NCI-H524 (cell line): ENCODE measurements at regions not wholly inside any gene's neighbourhood (a gene's known extent, or its start where the extent isn't known, plus 50 kb on each side); places are given as distances from the start of the nearest gene placed in this dataset.
"Not testable (repeated sequence)": the region's sequence is repeated elsewhere in the genome, so short reads cannot be mapped to it uniquely, and the experiment has no call there.

Experiments
- DNase-seq, 2 experiments: peaks; one replicate each; lab custom pipeline; 2025; lab: John Stamatoyannopoulos, UW

DNA sequence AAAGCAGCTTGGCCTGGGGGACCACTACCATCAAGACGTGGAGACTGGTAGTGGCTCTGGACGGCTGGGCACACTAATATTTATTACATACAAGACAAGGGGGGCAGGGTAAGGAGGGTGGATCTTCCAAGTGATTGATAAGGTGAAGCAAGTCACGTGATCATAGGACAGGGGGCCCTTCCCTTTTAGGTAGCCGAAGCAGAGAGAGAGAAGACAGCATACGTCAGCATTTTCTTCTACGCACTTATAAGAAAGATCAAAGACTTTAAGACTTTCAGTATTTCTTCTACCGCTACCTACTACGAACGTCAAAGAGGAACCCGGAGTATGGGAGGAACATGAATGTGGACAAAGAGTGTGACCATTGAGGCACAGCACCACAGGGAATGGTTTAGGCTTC, 307.9 kb downstream of the RPIA start:
- DNase-seq, result no peak

DNA sequence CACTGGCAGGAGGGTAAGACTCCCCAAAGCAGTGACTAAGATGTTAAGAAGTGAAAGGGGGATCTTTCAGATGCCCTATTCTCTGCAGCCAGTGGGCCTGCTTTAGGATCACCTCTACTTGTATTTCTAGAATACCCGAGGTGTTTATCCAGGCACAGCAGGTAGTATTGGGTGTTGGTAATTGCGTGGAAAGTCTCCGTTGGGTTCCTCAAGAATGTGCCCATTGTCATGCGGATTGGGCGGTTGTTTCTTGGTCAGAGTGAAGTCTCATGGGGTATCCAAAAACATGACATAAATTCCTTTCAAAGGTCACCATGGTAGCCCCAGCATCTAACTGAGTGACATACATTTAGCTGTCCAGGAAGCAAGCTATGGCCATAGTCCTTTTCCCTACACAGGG, 308.8 kb downstream of the RPIA start:
- DNase-seq, result no peak

DNA sequence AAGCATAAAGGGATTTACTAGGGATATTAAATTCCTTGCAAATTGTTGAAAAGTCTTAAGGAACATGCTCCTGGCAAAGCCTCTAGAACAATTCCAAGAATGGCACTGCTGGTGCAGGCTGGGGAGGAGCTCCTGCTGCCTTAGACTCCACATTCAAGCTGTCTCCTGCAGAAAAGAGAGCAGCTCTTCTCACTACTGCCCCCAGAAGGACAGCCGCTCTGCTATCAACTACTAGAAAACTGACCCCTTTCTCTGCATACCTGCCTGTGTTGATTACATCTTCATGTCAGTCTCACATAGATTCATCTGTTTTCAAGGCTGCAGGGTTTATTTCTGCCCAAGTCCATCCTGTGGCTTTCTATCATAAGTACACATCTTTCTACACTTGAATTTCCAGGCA, 312.8 kb downstream of the RPIA start:
- not testable (repeated sequence) for DNase-seq

DNA sequence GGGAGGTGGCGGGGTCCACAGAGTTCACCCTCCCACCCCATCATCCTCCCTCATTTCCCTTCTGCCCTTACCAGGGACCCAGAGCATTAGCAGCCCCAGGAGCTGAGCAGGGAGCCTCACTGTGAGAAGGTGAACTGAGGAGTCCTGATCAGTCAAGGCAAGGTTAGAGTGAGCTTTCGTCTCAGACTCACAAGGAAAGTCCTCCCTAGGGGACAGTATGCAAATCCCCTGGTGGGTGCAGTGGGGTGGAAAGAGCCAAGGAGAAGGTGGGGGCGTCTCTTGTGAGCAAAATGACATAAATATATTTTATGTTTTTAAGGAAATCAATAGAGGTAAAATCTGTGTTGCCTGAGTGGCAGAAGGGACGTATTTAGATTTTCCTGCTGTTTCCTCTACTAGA, 329.1 kb downstream of the RPIA start:
- DNase-seq, result not testable (repeated sequence)

DNA sequence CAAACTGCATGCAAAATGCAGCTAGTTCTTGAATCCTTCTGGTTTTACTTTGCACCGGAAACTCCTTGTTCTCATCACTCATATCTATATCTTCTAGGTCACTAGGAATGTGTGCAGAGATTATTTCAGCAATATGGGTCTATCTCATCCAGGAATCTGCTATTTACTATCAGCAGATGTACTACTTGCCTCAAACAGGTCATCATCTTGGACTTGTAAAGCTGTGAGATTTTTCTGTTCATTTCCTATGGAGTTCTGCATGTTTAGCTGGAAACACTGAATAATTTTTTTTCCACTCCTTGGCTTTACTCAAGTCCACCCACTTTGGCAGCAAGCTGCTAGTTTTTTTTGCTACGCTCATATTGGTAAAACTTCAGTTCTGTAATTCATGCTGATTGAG, 334.8 kb downstream of the RPIA start:
- DNase-seq, result not testable (repeated sequence)

DNA sequence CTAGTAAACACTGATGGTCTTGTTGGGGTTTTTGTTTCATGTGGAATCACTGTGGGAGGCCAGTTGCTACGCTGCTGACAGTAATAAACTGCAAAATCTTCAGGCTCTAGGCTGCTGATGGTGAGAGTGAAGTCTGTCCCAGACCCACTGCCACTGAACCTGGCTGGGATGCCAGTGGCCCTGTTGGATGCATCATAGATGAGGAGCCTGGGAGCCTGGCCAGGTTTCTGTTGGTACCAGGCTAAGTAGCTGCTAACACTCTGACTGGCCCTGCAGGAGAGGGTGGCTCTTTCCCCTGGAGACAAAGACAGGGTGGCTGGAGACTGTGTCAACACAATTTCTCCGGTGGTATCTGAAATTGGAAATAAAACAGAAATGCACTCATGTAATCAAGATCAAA, 335.6 kb downstream of the RPIA start:
- DNase-seq, result not testable (repeated sequence)

DNA sequence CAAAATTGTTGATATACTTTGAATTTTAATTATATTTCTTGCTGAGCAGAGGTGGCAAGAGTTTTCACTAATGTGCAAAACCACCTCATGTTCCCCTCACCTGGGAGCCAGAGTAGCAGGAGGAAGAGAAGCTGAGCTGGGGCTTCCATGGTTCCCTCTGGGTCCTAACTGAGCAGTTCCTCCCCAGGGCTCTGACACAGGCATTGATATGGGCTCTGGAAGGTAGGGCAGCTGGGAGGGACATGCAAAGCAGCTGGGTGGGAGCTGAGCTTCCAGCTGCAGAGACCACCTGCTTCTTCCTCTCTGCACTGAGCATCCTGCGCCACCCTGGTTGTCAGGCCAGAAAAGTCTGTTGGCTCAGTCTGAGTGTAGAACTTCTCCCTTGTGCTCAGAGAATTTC, 336.1 kb downstream of the RPIA start:
- not testable (repeated sequence) for DNase-seq

DNA sequence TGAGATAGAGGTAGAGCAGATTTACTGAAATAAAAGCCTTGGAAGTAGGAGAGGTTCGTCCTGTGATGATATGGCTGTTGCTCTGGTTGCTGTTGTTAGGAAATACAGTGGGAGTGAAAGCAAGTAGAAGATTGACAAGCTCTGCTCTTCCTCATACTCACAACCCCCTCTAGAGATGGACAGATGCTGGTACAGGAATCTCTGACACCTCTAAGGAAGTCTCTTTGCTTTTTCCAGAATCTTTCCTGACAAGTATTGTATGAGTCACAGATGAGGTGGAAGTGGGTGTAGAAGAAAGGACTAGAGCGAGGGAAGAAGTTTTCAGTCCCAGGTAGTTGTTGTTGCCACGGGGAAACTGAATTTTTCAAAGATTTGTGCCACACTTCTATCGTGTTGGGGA, 337.8 kb downstream of the RPIA start:
- DNase-seq, result not testable (repeated sequence)

DNA sequence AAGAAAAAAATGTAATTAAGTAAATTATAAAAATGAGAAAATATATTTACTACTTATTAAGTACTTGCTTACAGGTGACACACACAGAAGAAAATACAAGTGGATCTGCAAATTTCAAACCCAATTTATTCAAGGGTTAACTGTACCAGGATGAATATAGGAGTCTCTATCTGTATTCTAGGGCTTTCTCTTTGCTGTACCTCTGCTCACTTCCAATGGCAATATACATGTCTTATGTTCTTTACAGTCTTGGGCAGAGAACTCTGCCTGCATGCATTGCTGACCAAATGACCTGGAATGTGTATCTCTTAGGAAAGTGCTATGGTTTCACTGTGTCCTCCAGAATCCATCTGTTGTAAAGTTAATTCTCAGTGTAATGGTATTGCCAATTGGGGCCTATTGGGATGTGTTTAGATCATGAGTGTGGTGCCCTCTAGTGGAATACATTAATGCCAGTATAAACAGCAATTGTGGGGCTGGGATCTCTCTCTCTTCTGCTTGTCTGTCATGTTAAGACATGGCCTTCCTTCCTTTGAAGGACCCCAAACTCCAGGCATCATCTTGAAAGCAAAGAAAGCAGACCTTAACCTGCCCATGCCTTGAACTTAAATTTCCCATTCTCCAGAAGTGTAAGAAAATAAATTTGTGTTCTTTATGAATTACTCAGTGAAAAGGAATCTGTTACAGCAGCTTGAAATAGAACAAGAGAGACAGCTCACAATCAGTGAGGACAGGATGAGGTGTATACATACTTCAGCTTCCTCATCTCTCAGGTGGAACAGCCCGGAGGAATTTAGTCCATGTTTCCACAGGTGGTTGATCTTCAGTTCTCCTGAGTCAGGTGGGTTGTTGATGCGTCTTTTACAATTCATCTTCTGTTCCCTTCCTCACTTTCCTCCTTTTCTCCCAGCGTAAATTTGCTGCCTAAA, 356.9 kb downstream of the RPIA start:
- peak in 1 of 2 experiments; percentile 32 for DNase-seq

DNA sequence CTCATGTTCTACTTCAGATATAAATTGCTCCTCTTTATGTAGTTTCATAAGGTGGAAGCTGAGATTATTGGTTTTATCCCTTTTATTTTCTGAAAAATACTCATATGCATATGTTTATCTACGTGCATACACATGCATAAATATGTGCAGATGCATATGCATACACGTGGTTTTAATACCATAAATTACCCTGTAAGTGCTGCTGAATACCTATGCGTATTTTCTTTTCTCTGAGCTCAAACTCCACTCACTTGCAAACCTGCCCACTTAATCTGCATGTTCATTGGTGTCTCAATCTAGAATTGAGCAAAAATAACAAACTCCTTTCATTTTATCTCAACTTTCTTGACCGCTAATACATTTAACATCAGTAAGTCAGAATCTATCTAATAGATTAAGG, 367.1 kb downstream of the RPIA start:
- not testable (repeated sequence) for DNase-seq

DNA sequence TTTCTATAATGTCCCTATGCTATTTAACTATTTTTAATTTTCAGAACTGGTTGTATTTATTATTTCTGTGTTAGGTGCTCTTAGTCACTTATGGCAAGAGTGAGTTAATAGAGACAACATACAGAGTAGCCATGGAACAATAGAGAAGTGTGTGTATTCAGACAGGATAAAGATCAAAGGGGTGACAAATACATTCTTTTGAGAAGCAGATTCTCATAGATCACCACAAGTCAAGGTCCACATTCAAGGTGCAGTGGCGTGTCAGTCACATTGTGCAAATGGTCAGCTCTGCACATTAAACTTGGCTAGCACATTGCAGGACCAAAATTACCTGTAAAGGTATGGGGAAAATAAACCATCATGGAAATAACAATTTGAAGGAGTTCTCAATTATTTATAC, 369.7 kb downstream of the RPIA start:
- not testable (repeated sequence) for DNase-seq

DNA sequence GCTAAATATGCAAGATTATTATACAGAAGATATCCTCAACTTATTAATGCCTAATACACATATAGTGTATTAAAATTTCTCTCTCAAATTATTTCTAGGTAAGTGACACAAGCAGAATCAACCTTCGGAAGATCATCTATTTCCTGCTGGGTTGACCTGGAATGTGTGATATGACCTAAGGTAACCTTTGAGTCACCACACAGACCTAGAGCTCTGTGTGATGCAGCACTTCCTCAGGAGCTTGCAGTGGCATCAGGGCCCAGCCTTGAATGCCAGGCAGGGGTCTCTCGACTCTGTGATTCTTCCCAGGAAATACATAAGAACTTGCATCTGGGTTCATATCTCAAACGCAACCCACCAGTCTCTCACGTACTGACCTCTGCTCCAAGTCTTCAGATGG, 385.3 kb downstream of the RPIA start:
- DNase-seq, result not testable (repeated sequence)

DNA sequence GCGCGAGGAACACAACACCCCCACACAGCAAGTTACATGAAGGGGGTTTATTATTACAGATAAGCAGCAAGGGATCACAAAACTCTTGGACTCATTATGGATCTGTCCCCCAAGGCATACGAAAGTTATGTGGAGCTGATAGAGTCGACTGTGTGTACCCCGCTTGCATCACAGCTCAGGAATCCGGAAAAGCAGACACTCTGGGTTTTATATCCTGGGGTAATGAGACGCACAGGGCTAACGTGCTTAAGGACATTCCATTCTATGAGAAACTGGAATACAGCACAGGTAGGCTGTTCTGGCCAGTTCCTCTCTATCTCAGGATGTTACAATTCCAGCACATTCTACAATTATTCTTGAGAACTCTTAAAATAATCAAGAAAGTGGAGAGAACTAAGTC, 401.4 kb downstream of the RPIA start:
- not testable (repeated sequence) for DNase-seq

DNA sequence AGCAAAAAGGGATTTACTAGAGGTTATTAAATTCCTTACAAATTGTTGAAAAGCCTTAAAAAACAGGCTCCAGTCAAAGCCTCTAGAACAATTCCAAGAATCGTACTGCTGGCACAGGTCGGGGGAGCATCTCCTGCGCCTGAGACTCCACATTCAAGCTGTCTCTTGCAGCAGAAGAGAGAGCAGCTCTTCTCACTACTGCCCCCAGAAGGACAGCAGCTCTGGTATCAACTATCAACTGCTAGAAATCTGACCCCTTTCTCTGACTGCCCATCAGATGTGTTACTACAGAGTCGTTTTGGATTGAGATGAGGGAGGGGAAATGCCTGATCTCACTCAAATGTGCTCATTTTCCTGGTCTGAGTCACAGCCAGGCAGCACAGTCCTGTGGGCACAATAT, 403.6 kb downstream of the RPIA start:
- DNase-seq, result not testable (repeated sequence)

DNA sequence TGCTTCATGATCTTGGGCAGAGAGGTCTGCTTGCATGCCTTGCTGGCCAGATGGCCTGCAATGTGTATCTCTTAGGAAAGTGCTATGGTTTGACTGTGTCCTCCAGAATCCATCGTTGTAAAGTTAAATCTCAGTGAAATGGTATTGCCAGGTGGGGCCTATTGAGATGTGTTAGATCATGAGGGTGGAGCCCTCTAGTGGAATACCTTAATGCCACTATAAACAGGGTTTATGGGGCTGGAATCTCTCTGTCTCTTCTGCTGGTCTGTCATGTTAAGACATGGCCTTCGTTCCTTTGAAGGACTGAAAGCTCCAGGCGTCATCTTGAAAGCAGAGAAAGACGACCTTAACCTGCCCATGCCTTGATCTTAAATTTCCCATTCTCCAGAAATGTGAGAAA, 411.1 kb downstream of the RPIA start:
- DNase-seq, result not testable (repeated sequence)

DNA sequence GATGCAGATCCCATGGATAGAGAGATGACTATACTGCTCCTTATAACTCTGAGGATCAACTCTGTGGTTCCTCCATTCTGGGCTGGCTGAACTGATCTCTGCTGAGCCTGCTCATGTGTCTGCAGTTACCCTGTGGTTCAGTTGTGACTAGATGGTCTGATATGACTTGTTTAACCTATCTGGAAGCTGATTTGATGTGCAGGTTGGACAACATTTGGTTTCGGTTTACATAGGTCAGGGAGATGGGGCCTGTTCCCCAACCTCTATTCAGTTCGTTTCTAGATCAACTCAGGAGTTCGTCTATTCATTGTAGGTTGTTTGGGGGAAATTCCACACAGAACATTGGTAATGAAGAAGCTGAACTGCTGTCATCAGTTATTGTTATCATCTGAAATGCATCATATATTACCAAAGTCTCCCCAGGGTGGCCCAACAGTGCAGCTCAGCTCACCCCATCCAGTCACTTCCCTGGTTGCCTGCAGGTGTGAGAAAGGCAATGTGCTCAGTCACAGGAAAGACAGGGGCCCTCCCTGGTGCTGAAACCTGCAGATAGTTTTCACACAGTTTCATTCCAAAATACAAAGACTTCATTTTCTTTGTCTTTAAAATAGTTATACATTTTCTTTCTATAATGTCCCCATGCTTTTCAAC, 415.0 kb downstream of the RPIA start:
- not testable (repeated sequence) for DNase-seq

DNA sequence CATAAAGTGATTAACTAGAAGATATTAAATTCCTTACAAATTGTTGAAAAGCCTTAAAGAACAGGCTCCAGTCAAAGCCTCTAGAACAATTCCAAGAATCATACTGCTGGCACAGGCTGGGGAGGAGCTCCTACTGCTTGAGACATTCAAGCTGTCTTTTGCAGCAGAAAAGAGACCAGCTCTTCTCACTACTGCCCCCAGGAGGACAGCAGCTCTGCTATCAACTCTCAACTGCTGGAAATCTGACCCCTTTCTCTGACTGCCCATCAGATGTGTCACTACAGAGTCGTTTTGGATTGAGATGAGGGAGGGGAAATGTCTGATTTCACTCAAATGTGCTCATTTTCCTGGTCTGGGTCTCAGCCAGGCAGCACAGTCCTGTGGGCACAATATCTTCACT, 421.0 kb downstream of the RPIA start:
- not testable (repeated sequence) for DNase-seq

DNA sequence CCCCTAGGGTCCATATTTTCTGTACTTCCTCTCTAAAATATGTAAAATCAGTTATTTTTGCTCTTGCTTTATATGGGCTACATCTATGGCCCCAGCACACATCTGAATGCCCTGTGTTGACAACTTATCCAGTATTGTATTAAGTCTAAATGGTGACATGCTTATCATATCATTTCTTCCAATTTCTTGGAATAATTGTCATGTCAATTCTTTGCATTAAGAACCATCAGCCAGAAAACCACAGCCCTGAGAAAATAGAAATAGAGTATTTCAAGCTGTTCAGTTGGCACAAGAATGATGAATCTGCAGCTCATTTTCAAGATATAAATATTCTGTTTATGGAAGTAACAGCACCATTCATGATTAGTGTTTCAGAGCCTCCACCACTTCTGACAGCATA, 421.8 kb downstream of the RPIA start:
- DNase-seq, result not testable (repeated sequence)

DNA sequence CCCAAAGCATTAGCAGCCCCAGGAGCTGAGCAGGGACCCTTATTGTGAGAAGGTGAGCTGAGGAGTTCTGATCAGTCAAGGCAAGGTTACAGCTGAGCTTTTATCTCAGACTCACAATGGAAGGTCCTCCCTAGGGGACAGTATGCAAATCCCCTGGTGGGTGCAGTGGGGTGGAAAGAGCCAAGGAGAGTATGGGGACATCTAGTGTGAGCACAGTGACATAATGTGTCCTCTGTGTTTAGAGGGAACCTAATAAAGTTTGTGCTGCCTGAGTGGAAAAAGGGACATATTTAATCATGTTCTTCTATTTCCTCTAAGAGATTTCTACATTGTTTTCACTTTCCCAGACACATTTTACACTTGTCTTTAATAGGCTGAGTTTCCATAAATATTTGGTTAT, 438.0 kb downstream of the RPIA start:
- not testable (repeated sequence) for DNase-seq

DNA sequence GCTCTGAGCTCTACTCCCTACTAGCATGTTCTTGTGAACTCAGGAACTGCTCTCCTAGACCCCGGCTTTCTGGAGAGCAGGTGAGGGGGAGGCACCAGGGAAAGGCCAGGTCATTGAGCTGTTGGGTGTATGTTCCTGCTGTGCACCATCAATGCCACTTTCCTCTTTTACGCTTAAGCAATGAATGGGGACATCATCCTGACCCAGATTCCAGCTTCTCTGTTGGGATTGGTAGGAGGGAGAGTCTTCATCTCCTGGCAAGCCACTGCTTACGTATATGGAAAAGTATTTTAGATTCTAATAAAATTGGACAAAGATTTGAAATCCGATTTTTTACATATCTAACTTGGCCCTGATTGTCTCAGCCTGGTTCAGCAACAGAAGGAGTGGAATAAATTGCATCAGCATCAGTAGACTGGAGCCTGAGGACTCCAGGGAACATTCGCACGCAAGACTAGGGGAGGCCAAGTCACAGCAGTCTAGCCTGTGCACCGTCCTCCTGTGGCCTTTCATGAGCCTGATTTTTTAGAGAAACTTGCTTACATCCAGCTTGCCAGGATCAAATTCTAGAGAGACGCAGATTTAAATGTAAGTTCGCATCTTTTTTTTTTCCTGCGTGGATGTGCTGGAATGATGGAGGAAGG, 439.3 kb downstream of the RPIA start:
- not testable (repeated sequence) for DNase-seq

DNA sequence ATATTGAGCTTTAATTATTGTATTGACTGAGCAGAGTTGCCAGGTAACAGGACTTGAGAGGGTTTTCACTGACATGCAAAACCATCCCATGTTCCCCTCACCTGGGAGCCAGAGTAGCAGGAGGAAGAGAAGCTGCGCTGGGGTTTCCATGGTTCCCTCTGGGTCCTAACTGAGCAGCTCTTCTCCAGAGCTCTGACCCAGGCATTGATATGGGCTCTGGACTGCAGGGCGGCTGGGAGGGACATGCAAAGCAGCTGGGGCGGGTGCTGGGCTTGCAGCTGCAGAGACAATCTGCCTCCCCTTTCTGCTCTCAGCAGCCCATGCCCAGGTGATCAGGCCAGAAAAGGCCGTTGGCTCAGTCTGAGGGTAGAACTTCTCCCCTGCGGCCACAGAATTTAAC, 451.5 kb downstream of the RPIA start:
- not testable (repeated sequence) for DNase-seq

DNA sequence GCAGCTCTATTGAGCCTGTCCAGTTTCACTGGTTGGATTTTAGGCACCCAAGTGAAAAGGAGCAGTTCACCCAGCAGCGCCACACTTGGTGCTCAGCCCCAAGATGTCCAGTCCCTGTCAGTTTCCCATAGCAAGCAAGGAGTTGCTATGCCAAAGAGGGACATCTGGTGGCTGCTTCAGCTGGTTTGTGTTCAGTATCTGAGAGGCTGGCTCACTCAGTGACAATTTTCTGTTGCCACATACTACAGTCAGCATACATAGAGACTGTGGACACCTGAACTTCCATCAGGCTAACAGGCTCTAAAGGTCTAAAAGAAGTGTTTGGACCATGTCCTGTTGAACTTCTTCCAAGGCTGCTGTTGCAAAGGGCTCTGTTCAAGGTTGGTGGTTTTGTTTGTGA, 453.9 kb downstream of the RPIA start:
- DNase-seq, result not testable (repeated sequence)

DNA sequence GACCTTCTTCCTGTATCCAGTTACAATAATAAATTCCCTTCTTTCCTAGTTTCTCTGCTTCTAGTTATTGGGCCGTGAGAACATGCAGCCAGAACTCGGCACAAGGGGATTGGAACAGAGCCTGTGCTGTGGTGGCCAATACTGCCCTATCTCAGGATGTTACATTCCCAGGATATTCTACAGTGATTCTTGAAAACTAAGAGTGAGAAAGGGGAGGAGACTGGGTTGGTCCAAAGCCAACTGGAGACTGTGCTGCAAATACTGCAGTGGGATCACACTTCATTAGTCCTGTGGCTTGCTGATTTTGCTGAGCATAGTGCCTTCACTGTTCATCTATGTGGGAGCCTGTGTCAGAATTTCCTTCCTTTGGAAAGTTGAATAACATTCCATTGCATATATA, 456.8 kb downstream of the RPIA start:
- DNase-seq, result not testable (repeated sequence)
